Keratinocyte (primary cell): ENCODE measurements at regions not wholly inside any gene's neighbourhood (a gene's known extent, or its start where the extent isn't known, plus 50 kb on each side); places are given as distances from the start of the nearest gene placed in this dataset.

ENCODE experiments used
- EZH2 ChIP-seq: IDR thresholded peaks from one replicate; pipeline ENCODE4 v1.6.1; 2012; ENCODE audit warnings: inconsistent platforms, mild to moderate bottlenecking, low read length, moderate library complexity
- TF ChIP-seq, protein P1 (sequence below), 3 experiments: IDR thresholded peaks in 1 of 3; conservative IDR thresholded peaks in 1 of 3; optimal IDR thresholded peaks in 1 of 3; 2 replicates in 2 of 3; 3 replicates in 1 of 3; pipeline versions ENCODE3 to v1.5.1; 2011; ENCODE audit warnings: low read length in 3 of 3, mild to moderate bottlenecking in 3 of 3, moderate library complexity in 2 of 3, control low read depth in 1 of 3, inconsistent platforms in 1 of 3; ENCODE audit not compliant: insufficient read depth in 2 of 3; ENCODE audit errors: extremely low read depth in 1 of 3

DNA sequence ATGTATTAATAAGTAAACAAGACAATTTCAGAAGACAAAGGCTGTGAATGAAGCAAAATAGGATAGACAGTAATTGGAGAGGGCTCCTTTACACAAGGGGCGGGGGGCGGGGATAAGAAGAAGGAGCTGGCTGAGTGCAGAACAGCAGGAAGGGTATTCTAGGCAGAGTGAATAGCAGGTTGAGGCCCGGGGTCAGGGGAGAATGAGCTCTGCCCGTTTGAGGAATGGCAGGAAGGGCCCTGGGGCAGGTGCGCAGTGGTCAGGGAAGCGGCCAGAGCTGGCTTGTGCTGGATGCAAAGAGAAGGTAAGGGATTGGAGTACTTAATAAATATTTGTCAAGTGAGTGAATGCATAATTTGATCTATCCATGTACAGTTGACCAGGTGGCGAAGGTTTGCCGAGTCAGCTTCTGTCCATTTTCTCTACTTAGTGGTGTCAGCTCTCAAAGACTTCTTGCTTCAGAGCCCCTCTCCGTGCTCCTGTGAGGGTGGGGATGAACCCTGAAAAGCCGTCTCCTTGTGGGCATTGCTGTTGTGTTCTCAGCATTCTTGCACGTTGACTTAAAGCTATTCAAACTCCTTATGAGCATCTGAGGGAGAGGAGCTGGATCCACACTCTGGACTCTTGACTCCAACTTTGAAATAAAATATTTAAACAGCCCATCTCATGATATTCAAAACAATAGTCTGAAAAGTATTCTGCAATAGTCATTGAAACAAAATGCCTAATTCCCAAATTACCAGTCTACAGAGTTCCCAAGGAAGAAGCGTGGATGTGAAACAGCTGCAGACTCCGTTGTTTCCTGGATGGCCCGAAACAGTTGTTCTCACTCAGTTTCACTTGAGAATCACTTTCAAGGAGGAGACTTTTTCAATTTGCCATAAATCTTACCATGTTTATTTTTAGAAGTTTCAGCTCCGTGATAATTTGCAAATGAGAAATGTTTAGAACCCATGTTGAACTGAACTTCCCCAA is 105.1 kb downstream of the EDN3 start:
- TF ChIP-seq, protein P1, sequence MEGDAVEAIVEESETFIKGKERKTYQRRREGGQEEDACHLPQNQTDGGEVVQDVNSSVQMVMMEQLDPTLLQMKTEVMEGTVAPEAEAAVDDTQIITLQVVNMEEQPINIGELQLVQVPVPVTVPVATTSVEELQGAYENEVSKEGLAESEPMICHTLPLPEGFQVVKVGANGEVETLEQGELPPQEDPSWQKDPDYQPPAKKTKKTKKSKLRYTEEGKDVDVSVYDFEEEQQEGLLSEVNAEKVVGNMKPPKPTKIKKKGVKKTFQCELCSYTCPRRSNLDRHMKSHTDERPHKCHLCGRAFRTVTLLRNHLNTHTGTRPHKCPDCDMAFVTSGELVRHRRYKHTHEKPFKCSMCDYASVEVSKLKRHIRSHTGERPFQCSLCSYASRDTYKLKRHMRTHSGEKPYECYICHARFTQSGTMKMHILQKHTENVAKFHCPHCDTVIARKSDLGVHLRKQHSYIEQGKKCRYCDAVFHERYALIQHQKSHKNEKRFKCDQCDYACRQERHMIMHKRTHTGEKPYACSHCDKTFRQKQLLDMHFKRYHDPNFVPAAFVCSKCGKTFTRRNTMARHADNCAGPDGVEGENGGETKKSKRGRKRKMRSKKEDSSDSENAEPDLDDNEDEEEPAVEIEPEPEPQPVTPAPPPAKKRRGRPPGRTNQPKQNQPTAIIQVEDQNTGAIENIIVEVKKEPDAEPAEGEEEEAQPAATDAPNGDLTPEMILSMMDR (optimal IDR thresholded peaks at IDR 0.05 in 1 of 3, IDR thresholded peaks at IDR 0.05 in 1 of 3, conservative IDR thresholded peaks at IDR 0.05 in 1 of 3; ENCODE audit: extremely low read depth in 1 of 3, insufficient read depth in 2 of 3, low read length in 3 of 3): no peak
- TF ChIP-seq EZH2: no peak
